Activated CD8-positive, alpha-beta memory T cell treated with anti-CD3 and anti-CD28 coated beads for 24 hours (primary cell): ENCODE measurements at regions not wholly inside any gene's neighbourhood (a gene's known extent, or its start where the extent isn't known, plus 50 kb on each side); places are given as distances from the start of the nearest gene placed in this dataset.

Experiments used
- DNase-seq: peaks from one replicate; pipeline ENCODE4 v3.0.0-alpha.2; 2020

- DNase-seq, result no peak
Observed at GRCh38 chr13:89239361-89240127, 1568.4 kb downstream of the SLITRK5 start.

GRCh38 chr13:89255844-89256406 is 1584.8 kb downstream of the SLITRK5 start:
- DNase-seq, result no peak

GRCh38 chr13:89267734-89268133 is 1596.6 kb downstream of the SLITRK5 start:
- DNase-seq, result no peak

GRCh38 chr13:89269737-89270136 is 1598.6 kb downstream of the SLITRK5 start:
- no peak for DNase-seq

- no peak for DNase-seq
Observed at GRCh38 chr13:89270736-89271135, 1599.6 kb downstream of the SLITRK5 start.

DNA sequence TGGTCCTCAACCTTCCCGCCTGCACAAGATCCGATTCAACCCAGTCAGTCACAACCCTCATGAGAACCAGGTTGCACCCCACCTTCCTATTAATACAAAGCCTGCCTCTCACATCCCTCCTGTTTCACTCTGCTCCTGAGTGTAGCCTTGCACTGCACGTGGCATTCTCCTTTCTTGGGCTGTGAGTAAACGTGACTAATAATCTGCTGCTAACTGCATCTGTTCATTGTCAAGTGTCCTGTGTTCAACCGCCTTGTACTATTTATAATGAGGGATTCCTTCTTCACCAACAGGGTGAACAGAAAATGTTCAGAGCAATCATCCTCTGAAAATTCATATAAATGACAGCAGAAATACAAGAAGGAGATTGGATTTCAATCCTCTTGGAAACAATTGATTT is 1608.2 kb downstream of the SLITRK5 start:
- no peak for DNase-seq

GRCh38 chr13:89281331-89281730 is 1610.2 kb downstream of the SLITRK5 start:
- no peak for DNase-seq

DNA sequence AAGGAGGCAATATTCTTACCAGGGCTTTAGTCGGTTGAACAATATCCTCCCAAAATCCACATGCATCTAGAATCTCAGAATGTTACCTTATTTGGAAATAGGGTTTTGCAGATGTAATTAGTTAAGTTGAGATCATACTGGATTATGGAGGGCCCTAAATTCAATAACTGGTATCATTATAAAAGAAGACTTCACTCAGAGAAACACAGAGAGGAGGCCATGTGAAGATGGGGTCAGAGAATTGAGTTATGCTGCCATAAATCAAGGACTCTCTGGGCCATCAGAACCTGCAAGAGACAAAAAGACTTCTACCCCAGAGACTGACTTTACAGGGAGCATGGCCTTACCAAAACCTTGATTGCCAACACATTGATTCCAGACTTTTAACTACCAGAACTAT is 1611.1 kb downstream of the SLITRK5 start:
- no peak for DNase-seq

- DNase-seq, result no peak
Observed at GRCh38 chr13:89287381-89287780, 1616.2 kb downstream of the SLITRK5 start.

DNA sequence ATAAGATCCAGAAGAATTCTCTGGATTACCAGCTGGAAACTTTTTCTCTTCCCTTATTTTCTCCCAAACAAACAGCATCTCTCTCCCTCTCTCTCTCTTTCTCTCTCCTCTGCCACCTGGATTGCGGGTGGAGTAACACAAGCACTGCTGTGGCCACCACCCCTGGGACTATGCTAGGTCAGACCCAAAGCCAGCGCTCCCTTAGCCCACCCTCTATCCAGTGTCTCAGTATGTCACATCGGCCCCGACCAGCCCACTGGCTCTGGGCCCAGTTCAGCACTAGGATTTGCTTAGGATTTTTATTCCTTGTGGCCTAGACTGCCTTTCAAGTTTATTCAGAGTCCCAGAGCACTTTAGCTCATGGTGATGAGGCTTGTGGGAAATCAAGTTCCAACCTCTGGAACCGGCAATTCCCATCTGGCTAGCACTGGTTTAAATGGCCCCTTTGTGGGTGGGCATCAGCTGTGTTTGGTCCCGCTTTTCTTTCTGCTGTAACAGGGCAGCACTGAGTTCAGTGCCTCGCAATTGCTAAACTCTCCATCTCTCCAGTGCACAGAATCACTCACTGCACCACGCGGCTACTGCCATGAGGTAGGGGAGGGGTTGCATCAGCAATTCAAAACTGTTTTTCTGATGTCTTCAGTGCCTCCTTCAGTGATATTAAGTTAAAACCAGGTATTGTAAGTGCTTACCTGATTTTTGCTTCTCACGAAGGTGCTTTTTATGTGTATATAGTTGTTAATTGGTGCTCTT is 1623.1 kb downstream of the SLITRK5 start:
- no peak for DNase-seq

- DNase-seq, result no peak
Observed at GRCh38 chr13:89307278-89307677, 1636.1 kb downstream of the SLITRK5 start.

- no peak for DNase-seq
Observed at GRCh38 chr13:89310943-89311672, 1639.9 kb downstream of the SLITRK5 start.

GRCh38 chr13:89315287-89315686 is 1644.1 kb downstream of the SLITRK5 start:
- no peak for DNase-seq

DNA sequence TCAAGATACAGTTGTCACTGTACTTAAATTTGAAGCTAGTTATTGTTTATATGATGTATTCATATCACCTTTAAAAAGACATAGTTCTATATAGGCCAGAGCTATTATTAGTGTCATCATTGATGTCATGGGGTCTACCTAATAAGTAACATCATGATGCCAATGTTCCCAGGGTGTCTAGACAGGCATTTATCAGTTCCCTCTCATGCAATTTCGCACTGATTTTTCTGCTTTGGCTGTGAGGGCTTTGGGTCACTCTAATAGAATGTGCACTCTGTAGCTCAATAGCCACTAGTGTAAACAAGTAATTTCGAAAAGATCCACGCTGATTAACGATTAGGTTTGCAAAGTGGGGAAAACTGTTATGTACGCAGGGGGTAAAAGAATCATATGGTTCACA is 1651.3 kb downstream of the SLITRK5 start:
- no peak for DNase-seq

- no peak for DNase-seq
Observed at GRCh38 chr13:89324582-89324981, 1653.4 kb downstream of the SLITRK5 start.

DNA sequence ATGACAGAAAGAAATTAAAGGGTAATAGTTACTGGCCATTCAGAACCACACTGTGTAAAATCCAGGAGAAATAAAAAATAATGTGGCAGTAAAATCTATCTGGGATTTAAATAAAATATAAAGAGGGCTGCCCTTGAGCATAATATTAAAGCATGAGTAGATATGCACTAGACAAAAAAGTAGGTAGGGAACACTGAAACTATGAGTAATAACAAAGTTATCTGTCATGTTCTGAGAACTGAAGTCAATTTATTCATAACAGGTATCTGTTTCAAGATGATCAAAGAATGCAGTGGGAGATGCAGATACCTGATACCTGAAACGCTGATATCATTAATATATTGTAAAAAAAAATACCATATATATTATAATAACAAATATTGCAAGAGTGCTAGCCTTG is 1672.0 kb downstream of the SLITRK5 start:
- DNase-seq, result no peak

DNA sequence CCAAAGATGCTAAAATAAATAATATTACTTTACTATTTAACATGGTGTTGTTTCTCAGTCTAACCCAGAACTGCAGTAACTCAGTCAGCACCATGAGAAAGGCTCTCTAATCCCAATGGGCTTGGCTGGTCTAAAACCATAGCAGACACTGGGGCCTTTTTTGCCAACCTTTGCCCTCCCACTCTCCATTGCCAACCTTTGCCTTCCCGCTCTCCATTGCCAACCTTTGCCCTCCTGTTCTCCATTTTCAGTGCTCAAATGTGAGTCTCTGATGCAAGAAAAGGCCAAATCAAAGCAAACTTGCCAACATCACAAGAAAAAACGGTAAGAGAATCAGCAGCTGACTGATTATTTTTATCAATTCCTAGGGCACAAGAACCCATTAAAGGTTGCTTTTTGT is 1681.2 kb downstream of the SLITRK5 start:
- no peak for DNase-seq

GRCh38 chr13:89361909-89362308 is 1690.7 kb downstream of the SLITRK5 start:
- DNase-seq, result no peak

- no peak for DNase-seq
Observed at GRCh38 chr13:89363144-89363543, 1692.0 kb downstream of the SLITRK5 start.

DNA sequence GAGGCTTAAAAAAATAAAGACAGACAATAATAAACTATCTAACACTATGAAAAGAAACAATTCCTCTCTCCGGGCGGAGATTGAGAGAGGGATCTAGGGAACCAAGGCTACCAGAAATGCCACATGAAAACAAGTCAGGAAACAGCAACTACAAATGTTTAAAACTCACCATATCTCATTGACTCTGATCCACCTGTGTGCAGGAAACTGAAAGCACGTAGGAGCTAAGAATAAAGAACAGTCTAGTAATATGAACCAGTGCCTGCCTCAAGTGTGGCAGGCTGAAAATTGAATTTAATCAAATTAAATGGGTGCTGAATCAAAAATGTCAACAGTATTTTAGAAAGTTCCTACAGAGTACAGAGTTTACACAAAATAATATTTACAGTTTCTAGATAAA is 1701.0 kb downstream of the SLITRK5 start:
- DNase-seq, result no peak

DNA sequence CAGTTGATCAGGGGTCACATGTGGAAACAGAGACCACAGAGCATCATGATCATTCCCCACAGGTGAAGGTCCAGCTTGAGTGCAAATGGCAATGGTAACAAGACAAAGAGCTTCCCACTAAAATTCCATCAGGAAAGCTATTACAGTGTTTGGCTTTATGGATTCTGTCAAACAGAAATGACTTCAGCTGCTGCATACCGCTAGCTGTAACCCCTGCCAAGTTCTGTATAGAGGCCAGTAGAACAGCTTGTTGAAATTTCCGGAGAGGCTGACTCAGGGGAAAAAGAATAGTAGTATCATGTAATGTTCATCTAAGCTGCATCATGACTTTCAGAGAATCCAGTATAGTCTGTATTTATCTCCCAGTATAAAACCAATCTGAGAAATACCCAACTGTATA is 1704.7 kb downstream of the SLITRK5 start:
- DNase-seq, result no peak

GRCh38 chr13:89380101-89380500 is 1708.9 kb downstream of the SLITRK5 start:
- DNase-seq, result no peak

- DNase-seq, result no peak
Observed at GRCh38 chr13:89382981-89383380, 1711.8 kb downstream of the SLITRK5 start.
